B cell (primary cell): ENCODE measurements at regions not wholly inside any gene's neighbourhood (a gene's known extent, or its start where the extent isn't known, plus 50 kb on each side); places are given as distances from the start of the nearest gene placed in this dataset.

Experiments used
- ATAC-seq: fragments of 200-7000 bp; cut with Tn5 transposase; one replicate; pipeline ENCODE4 v1.10.0; 2021; ENCODE audit warnings: low read depth, mild to moderate bottlenecking, moderate number of reproducible peaks, moderate library complexity
- CTCF ChIA-PET: fragments of 350-600 bp; sonication (Branson Sonifier 250); formaldehyde crosslinking; loops from one replicate; lab custom pipeline; 2021; ENCODE audit warnings: antibody characterized with exemption, inconsistent platforms; lab: Charles Lee
- POLR2A ChIA-PET: fragments of 350-600 bp; sonication (Branson Sonifier 250); formaldehyde crosslinking; loops from one replicate; lab custom pipeline; 2021; ENCODE audit warnings: antibody characterized with exemption; lab: Charles Lee
- DNase-seq: peaks from one replicate; pipeline ENCODE4 v3.0.0; 2013
- H2AFZ ChIP-seq: 2 replicates; pipeline ENCODE4 v1.6.1; 2012; ENCODE audit warnings: mild to moderate bottlenecking, low read depth, low read length; ENCODE audit not compliant: insufficient read depth, poor library complexity, severe bottlenecking
- H3K27ac ChIP-seq, 2 donors: 1 replicate in 1 of 2; 2 replicates in 1 of 2; pipeline ENCODE4 v1.5.1; 2012 to 2013; ENCODE audit warnings: low read length in 2 of 2, mild to moderate bottlenecking in 2 of 2, moderate library complexity in 1 of 2
- H3K27me3 ChIP-seq, 4 experiments: fragments of 200-600 bp in 1 of 4; sonication (generic) in 1 of 4; replicated peaks in 1 of 4; 1 replicate in 2 of 4; 2 replicates in 2 of 4; pipeline versions ENCODE4 v1.6.1 to v1.7.0; 2013 to 2016; ENCODE audit warnings: low read length in 3 of 4, mild to moderate bottlenecking in 2 of 4, mixed read lengths in 1 of 4, moderate library complexity in 1 of 4; ENCODE audit not compliant: insufficient read depth in 4 of 4, control insufficient read depth in 3 of 4; ENCODE audit errors: control extremely low read depth in 1 of 4
- H3K36me3 ChIP-seq, 2 experiments: replicated peaks in 1 of 2; 1 replicate in 1 of 2; 2 replicates in 1 of 2; pipeline versions ENCODE4 v1.6.1 to v1.7.1; 2013; ENCODE audit warnings: low read length in 1 of 2; ENCODE audit not compliant: insufficient read depth in 2 of 2, control insufficient read depth in 1 of 2; ENCODE audit errors: control extremely low read depth in 1 of 2, extremely low read depth in 1 of 2
- H3K4me1 ChIP-seq, 2 donors: fragments of 200-600 bp in 1 of 2; sonication (generic) in 1 of 2; 1 replicate in 1 of 2; 2 replicates in 1 of 2; pipeline versions ENCODE4 v1.5.1 to v1.6.1; 2013 to 2017; ENCODE audit warnings: low read length in 2 of 2; ENCODE audit not compliant: control insufficient read depth in 2 of 2, insufficient read depth in 2 of 2
- H3K4me2 ChIP-seq: replicated peaks from 2 replicates; pipeline ENCODE3; 2012; ENCODE audit warnings: mild to moderate bottlenecking, low read depth, low read length; ENCODE audit not compliant: poor library complexity, severe bottlenecking
- H3K4me3 ChIP-seq, 5 experiments: fragments of 200-600 bp in 1 of 5; sonication (generic) in 1 of 5; 1 replicate in 3 of 5; 2 replicates in 2 of 5; pipeline versions ENCODE4 v1.5.1 to v1.7.0; 2011 to 2016; ENCODE audit warnings: low read length in 4 of 5, mild to moderate bottlenecking in 4 of 5, low read depth in 2 of 5, control low read depth in 1 of 5, moderate library complexity in 1 of 5; ENCODE audit not compliant: insufficient read depth in 1 of 5; ENCODE audit errors: control extremely low read depth in 1 of 5, extremely low read depth in 1 of 5
- H3K79me2 ChIP-seq: fragments of 200-600 bp; sonication (generic); one replicate; pipeline ENCODE4 v1.6.0; 2016; ENCODE audit warnings: low read length; ENCODE audit not compliant: control insufficient read depth, insufficient read depth
- H3K9ac ChIP-seq: fragments of 200-600 bp; sonication (generic); 2 replicates; pipeline ENCODE4 v1.6.1; 2017; ENCODE audit warnings: mild to moderate bottlenecking, low read length, moderate library complexity
- H3K9me3 ChIP-seq, 3 donors: one replicate each; pipeline versions ENCODE4 v1.6.1 to v1.7.1; 2013; ENCODE audit warnings: low read length in 2 of 3; ENCODE audit not compliant: control insufficient read depth in 2 of 3, insufficient read depth in 1 of 3; ENCODE audit errors: control extremely low read depth in 1 of 3
- H4K20me1 ChIP-seq: 2 replicates; pipeline ENCODE4 v1.6.0; 2012; ENCODE audit warnings: mild to moderate bottlenecking, low read length; ENCODE audit not compliant: insufficient read depth, control insufficient read depth, poor library complexity, severe bottlenecking
- H3K27ac Mint-ChIP-seq: one replicate; pipeline ENCODE4 v1.8.0; 2021; ENCODE audit warnings: mixed read lengths
- H3K27me3 Mint-ChIP-seq: one replicate; pipeline ENCODE4 v1.8.0; 2021; ENCODE audit warnings: mixed read lengths
- H3K4me1 Mint-ChIP-seq: one replicate; pipeline ENCODE4 v1.8.0; 2021; ENCODE audit warnings: mixed read lengths
- H3K4me3 Mint-ChIP-seq: one replicate; pipeline ENCODE4 v1.8.0; 2021; ENCODE audit warnings: mixed read lengths
- H3K9me3 Mint-ChIP-seq: one replicate; pipeline ENCODE4 v1.8.0; 2022; ENCODE audit warnings: mixed read lengths; ENCODE audit not compliant: insufficient read depth
- EZH2 ChIP-seq: IDR thresholded peaks from 2 replicates; pipeline ENCODE4 v1.6.1; 2012; ENCODE audit warnings: borderline replicate concordance, low read depth, mild to moderate bottlenecking, moderate library complexity, low read length; ENCODE audit not compliant: insufficient read depth, poor library complexity, severe bottlenecking
- WGBS: methylation state at CpG from one replicate; pipeline ENCODE4 v1.1.5; 2013; ENCODE audit warnings: missing lambda C conversion rate; ENCODE audit not compliant: insufficient coverage; 5-methylcytosine and 5-hydroxymethylcytosine counted together
- intact Hi-C: fragments of 100-400 bp; cut with micrococcal nuclease; formaldehyde crosslinking; loops from one replicate; pipeline ENCODE4 v1.10.0; 2022
- TF ChIP-seq, protein P1 (sequence below): fragments of 200-600 bp; IDR thresholded peaks from one replicate; pipeline ENCODE4 v1.8.0; 2022; ENCODE audit warnings: antibody characterized with exemption, mild to moderate bottlenecking

DNA sequence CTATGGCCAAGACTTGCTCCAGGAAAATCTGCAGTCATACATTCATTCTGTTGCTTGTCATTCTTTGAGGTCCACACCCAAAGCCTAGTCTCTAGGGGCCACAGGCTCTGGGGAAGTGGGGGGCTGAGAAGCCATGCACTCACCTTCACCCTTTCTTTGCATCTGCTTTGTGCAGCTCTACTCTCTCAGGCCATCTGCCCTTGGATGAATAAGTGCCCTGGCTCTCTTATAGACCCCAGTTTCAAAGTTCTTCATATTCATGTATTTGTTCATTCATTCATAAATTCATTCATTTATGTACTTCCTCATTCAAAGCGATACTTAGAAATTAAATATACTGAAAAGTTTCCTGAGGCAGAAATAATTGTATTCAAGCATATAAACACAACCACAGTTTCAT is 130.3 kb upstream of the FAM98A start:
- Histone ChIP-seq H3K4me3 (no peak overlapping the region), H3K9ac (no peak overlapping the region), H2AFZ (no peak overlapping the region), H3K4me2 (no peak overlapping the region), H3K36me3 (no peaks in the 10 kb centered on the region), H3K4me1 (no peaks in the 10 kb centered on the region), H3K79me2 (no peaks in the 10 kb centered on the region), H4K20me1 (no peaks in the 10 kb centered on the region), H3K27me3 (no peaks in the 10 kb centered on the region), H3K27ac (no peak overlapping the region), H3K9me3 (peaks cover 0 to 16% (median 0%) of the 10 kb centered on the region in 3 donors)
- intact Hi-C loops, result no loop called here
- ChIA-PET POLR2A (no interaction called here), CTCF (no interaction called here)
- Mint-ChIP-seq H3K4me3 (no peak overlapping the region), H3K27ac (no peak overlapping the region), H3K9me3 (no peaks in the 10 kb centered on the region), H3K4me1 (no peaks in the 10 kb centered on the region), H3K27me3 (no peaks in the 10 kb centered on the region)
- TF ChIP-seq, protein P1, sequence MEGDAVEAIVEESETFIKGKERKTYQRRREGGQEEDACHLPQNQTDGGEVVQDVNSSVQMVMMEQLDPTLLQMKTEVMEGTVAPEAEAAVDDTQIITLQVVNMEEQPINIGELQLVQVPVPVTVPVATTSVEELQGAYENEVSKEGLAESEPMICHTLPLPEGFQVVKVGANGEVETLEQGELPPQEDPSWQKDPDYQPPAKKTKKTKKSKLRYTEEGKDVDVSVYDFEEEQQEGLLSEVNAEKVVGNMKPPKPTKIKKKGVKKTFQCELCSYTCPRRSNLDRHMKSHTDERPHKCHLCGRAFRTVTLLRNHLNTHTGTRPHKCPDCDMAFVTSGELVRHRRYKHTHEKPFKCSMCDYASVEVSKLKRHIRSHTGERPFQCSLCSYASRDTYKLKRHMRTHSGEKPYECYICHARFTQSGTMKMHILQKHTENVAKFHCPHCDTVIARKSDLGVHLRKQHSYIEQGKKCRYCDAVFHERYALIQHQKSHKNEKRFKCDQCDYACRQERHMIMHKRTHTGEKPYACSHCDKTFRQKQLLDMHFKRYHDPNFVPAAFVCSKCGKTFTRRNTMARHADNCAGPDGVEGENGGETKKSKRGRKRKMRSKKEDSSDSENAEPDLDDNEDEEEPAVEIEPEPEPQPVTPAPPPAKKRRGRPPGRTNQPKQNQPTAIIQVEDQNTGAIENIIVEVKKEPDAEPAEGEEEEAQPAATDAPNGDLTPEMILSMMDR, result no peak
- TF ChIP-seq EZH2, result no peak
- no CpG with 5 or more reads among the region's 1 CpG for WGBS
- ATAC-seq, result no peak
- DNase-seq, result no peak

DNA sequence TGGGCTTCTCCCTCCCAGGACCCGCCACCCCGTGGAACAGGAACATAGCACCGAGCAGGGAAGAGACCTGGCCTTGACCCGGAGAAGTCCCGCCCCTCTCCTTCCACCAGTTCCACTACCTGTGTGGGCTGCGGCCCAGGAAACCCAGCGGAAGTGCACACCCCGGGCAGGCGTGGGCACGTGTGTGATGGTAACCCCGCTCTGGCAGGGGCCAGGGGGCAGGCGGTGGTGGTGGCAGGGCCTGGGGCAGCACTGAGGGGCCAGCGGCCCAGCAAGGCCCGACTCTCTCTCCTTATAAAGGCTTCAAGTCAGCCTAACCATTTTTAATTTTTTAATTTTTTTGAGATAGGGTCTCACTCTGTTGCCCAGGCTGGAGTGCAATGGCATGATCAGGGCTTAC is 129.0 kb upstream of the FAM98A start:
- Histone ChIP-seq H3K9me3 (peaks cover 0 to 16% (median 0%) of the 10 kb centered on the region in 3 donors), H3K4me1 (no peaks in the 10 kb centered on the region), H3K9ac (no peak overlapping the region), H4K20me1 (no peaks in the 10 kb centered on the region), H3K79me2 (no peaks in the 10 kb centered on the region), H3K4me3 (no peak overlapping the region), H3K36me3 (no peaks in the 10 kb centered on the region), H3K4me2 (no peak overlapping the region), H3K27ac (no peak overlapping the region), H2AFZ (no peak overlapping the region), H3K27me3 (no peaks in the 10 kb centered on the region)
- Mint-ChIP-seq H3K27ac (no peak overlapping the region), H3K9me3 (no peaks in the 10 kb centered on the region), H3K4me3 (no peak overlapping the region), H3K4me1 (no peaks in the 10 kb centered on the region), H3K27me3 (peaks cover 2% of the 10 kb centered on the region)
- intact Hi-C loops, result no loop called here
- TF ChIP-seq, protein P1, result no peak
- TF ChIP-seq EZH2, result no peak
- WGBS, result 93% methylated on average over 10 of the region's 14 CpGs
- no peak for DNase-seq
- POLR2A ChIA-PET, result no interaction called here
- ATAC-seq, result no peak
- CTCF ChIA-PET, result no interaction called here
